Naive thymus-derived CD8-positive, alpha-beta T cell (primary cell): ENCODE measurements at regions not wholly inside any gene's neighbourhood (a gene's known extent, or its start where the extent isn't known, plus 50 kb on each side); places are given as distances from the start of the nearest gene placed in this dataset.
"Not testable (repeated sequence)": the region's sequence is repeated elsewhere in the genome, so short reads cannot be mapped to it uniquely, and the experiment has no call there.

Experiments used
- ATAC-seq, 2 donors: fragments of 150-1000 bp; cut with Tn5 transposase in 1 of 2; sonication (Bioruptor Pico), chemical (Tn5 transposase) in 1 of 2; 1 replicate in 1 of 2; 2 replicates in 1 of 2; pipeline ENCODE4 v1.10.0; 2021; ENCODE audit warnings: mild to moderate bottlenecking in 2 of 2, moderate library complexity in 2 of 2
- POLR2A ChIA-PET: fragments of 350-600 bp; sonication (Branson Sonifier 250); formaldehyde crosslinking; loops from one replicate; lab custom pipeline; 2021; ENCODE audit warnings: antibody characterized with exemption; lab: Charles Lee
- DNase-seq, 10 donors: peaks; one replicate each; pipeline versions ENCODE4 v3.0.0 to v3.0.0-alpha.2; 2020 to 2022
- H3K27ac Mint-ChIP-seq, 10 donors: one replicate each; pipeline ENCODE4 v1.8.0; 2020 to 2022; ENCODE audit warnings: mild to moderate bottlenecking in 10 of 10, mixed read lengths in 10 of 10, moderate library complexity in 4 of 10, inconsistent platforms in 1 of 10
- H3K27me3 Mint-ChIP-seq, 5 donors: one replicate each; pipeline ENCODE4 v1.8.0; 2021 to 2022; ENCODE audit warnings: mixed read lengths in 5 of 5
- H3K36me3 Mint-ChIP-seq, 3 donors: one replicate each; pipeline ENCODE4 v1.8.0; 2020 to 2022; ENCODE audit warnings: mixed read lengths in 3 of 3, mild to moderate bottlenecking in 2 of 3, inconsistent platforms in 1 of 3
- H3K4me1 Mint-ChIP-seq, 4 donors: one replicate each; pipeline ENCODE4 v1.8.0; 2021 to 2022; ENCODE audit warnings: mixed read lengths in 4 of 4
- H3K4me3 Mint-ChIP-seq, 10 donors: one replicate each; pipeline ENCODE4 v1.8.0; 2020 to 2022; ENCODE audit warnings: mild to moderate bottlenecking in 10 of 10, mixed read lengths in 10 of 10, moderate library complexity in 6 of 10, inconsistent platforms in 1 of 10
- H3K9me3 Mint-ChIP-seq, 9 donors: one replicate each; pipeline ENCODE4 v1.8.0; 2020 to 2022; ENCODE audit warnings: mixed read lengths in 9 of 9, mild to moderate bottlenecking in 3 of 9, inconsistent platforms in 1 of 9, moderate library complexity in 1 of 9

GRCh38 chr1:157334041-157334440, 195.8 kb upstream of the ETV3 start:
- no peak for DNase-seq
- H3K4me3 Mint-ChIP-seq = no peak overlapping the region
- H3K27ac Mint-ChIP-seq = peak overlapping the region in 1 of 10 donors; percentile 9
- H3K27me3 Mint-ChIP-seq = peaks cover 8 to 27% (median 20%) of the 10 kb centered on the region in 5 donors
- peaks cover 0 to 31% (median 2%) of the 10 kb centered on the region in 9 donors for H3K9me3 Mint-ChIP-seq
- no peak for ATAC-seq
- no peaks in the 10 kb centered on the region for H3K4me1 Mint-ChIP-seq
- peaks cover 0 to 7% (median 0%) of the 10 kb centered on the region in 3 donors for H3K36me3 Mint-ChIP-seq
- POLR2A ChIA-PET = no interaction called here

GRCh38 chr1:157330177-157330576, 192.0 kb upstream of the ETV3 start:
- not testable (repeated sequence) for DNase-seq, H3K27ac Mint-ChIP-seq

GRCh38 chr1:157328120-157328519, 189.9 kb upstream of the ETV3 start:
- H3K4me3 Mint-ChIP-seq, ATAC-seq, POLR2A ChIA-PET: not testable (repeated sequence)

More at GRCh38 chr1:157330177-157330576, 192.0 kb upstream of the ETV3 start:
- H3K36me3 Mint-ChIP-seq, POLR2A ChIA-PET, H3K4me3 Mint-ChIP-seq, H3K4me1 Mint-ChIP-seq, ATAC-seq: not testable (repeated sequence)
- Mint-ChIP-seq H3K27me3 (peaks cover 6 to 23% (median 16%) of the 10 kb centered on the region in 5 donors), H3K9me3 (peaks cover 0 to 14% (median 0%) of the 10 kb centered on the region in 9 donors)

GRCh38 chr1:157326173-157326859, 188.1 kb upstream of the ETV3 start:
- Mint-ChIP-seq H3K27me3 (peaks cover 7 to 29% (median 13%) of the 10 kb centered on the region in 5 donors), H3K4me1 (no peaks in the 10 kb centered on the region), H3K36me3 (peaks cover 0 to 6% (median 3%) of the 10 kb centered on the region in 3 donors), H3K27ac (no peak overlapping the region), H3K9me3 (peaks cover 0 to 23% (median 8%) of the 10 kb centered on the region in 9 donors), H3K4me3 (no peak overlapping the region)
- ATAC-seq = no peak
- POLR2A ChIA-PET = no interaction called here
- DNase-seq = no peak

More at GRCh38 chr1:157328120-157328519, 189.9 kb upstream of the ETV3 start:
- not testable (repeated sequence) for DNase-seq, H3K4me1 Mint-ChIP-seq, H3K36me3 Mint-ChIP-seq, H3K27ac Mint-ChIP-seq
- H3K27me3 Mint-ChIP-seq = peaks cover 0 to 24% (median 9%) of the 10 kb centered on the region in 5 donors
- H3K9me3 Mint-ChIP-seq = peaks cover 0 to 14% (median 2%) of the 10 kb centered on the region in 9 donors

GRCh38 chr1:157325220-157325619, 187.0 kb upstream of the ETV3 start:
- H3K27me3 Mint-ChIP-seq = peaks cover 7 to 35% (median 19%) of the 10 kb centered on the region in 5 donors
- no peak overlapping the region for H3K4me3 Mint-ChIP-seq
- H3K27ac Mint-ChIP-seq = no peak overlapping the region
- peaks cover 0 to 25% (median 14%) of the 10 kb centered on the region in 9 donors for H3K9me3 Mint-ChIP-seq
- DNase-seq = no peak
- no peaks in the 10 kb centered on the region for H3K4me1 Mint-ChIP-seq
- ATAC-seq = no peak
- H3K36me3 Mint-ChIP-seq = peaks cover 0 to 10% (median 6%) of the 10 kb centered on the region in 3 donors
- POLR2A ChIA-PET = no interaction called here

- POLR2A ChIA-PET, ATAC-seq, DNase-seq, H3K27ac Mint-ChIP-seq, H3K4me1 Mint-ChIP-seq, H3K4me3 Mint-ChIP-seq: not testable (repeated sequence)
- peaks cover 11 to 39% (median 21%) of the 10 kb centered on the region in 5 donors for H3K27me3 Mint-ChIP-seq
- H3K36me3 Mint-ChIP-seq = peaks cover 2 to 38% (median 13%) of the 10 kb centered on the region in 3 donors
- H3K9me3 Mint-ChIP-seq = peaks cover 8 to 52% (median 41%) of the 10 kb centered on the region in 9 donors
These were observed 183.8 kb upstream of the ETV3 start for GRCh38 chr1:157321972-157322371.

- ATAC-seq = no peak
- DNase-seq = no peak
- Mint-ChIP-seq H3K27ac (no peak overlapping the region), H3K4me3 (no peak overlapping the region), H3K36me3 (peaks cover 2 to 51% (median 13%) of the 10 kb centered on the region in 3 donors), H3K27me3 (peaks cover 13 to 38% (median 24%) of the 10 kb centered on the region in 5 donors), H3K9me3 (peaks cover 14 to 73% (median 53%) of the 10 kb centered on the region in 9 donors), H3K4me1 (no peaks in the 10 kb centered on the region)
- POLR2A ChIA-PET = no interaction called here
These were observed 181.4 kb upstream of the ETV3 start for GRCh38 chr1:157319567-157319966.

GRCh38 chr1:157317229-157317628, 179.0 kb upstream of the ETV3 start:
- ATAC-seq, H3K27ac Mint-ChIP-seq, POLR2A ChIA-PET, H3K4me3 Mint-ChIP-seq, DNase-seq, H3K4me1 Mint-ChIP-seq: not testable (repeated sequence)
- peaks cover 2 to 56% (median 13%) of the 10 kb centered on the region in 3 donors for H3K36me3 Mint-ChIP-seq
- peaks cover 14 to 78% (median 56%) of the 10 kb centered on the region in 9 donors for H3K9me3 Mint-ChIP-seq
- H3K27me3 Mint-ChIP-seq = peaks cover 29 to 47% (median 37%) of the 10 kb centered on the region in 5 donors

- Mint-ChIP-seq H3K4me3 (no peak overlapping the region), H3K27me3 (peaks cover 29 to 47% (median 41%) of the 10 kb centered on the region in 5 donors), H3K9me3 (peaks cover 14 to 62% (median 41%) of the 10 kb centered on the region in 9 donors), H3K27ac (no peak overlapping the region), H3K4me1 (no peaks in the 10 kb centered on the region), H3K36me3 (peaks cover 2 to 50% (median 7%) of the 10 kb centered on the region in 3 donors)
- DNase-seq (no peak), ATAC-seq (no peak)
- POLR2A ChIA-PET = no interaction called here
These were observed 177.3 kb upstream of the ETV3 start for GRCh38 chr1:157315544-157315943.

GRCh38 chr1:157314408-157314807, 176.2 kb upstream of the ETV3 start:
- no peak overlapping the region for H3K4me3 Mint-ChIP-seq
- ATAC-seq (no peak), DNase-seq (no peak)
- peaks cover 14 to 51% (median 33%) of the 10 kb centered on the region in 9 donors for H3K9me3 Mint-ChIP-seq
- no peaks in the 10 kb centered on the region for H3K4me1 Mint-ChIP-seq
- peaks cover 35 to 50% (median 46%) of the 10 kb centered on the region in 5 donors for H3K27me3 Mint-ChIP-seq
- POLR2A ChIA-PET = no interaction called here
- peaks cover 2 to 39% (median 7%) of the 10 kb centered on the region in 3 donors for H3K36me3 Mint-ChIP-seq
- H3K27ac Mint-ChIP-seq = no peak overlapping the region

- Mint-ChIP-seq H3K27me3 (peaks cover 34 to 56% (median 55%) of the 10 kb centered on the region in 5 donors), H3K4me1 (no peaks in the 10 kb centered on the region)
These were observed 175.1 kb upstream of the ETV3 start for GRCh38 chr1:157313240-157313807.

GRCh38 chr1:157312082-157312812, 174.1 kb upstream of the ETV3 start:
- POLR2A ChIA-PET = no interaction called here
- peaks cover under 1 to 29% (median 13%) of the 10 kb centered on the region in 9 donors for H3K9me3 Mint-ChIP-seq
- ATAC-seq (no peak), DNase-seq (no peak)
- H3K4me1 Mint-ChIP-seq = no peaks in the 10 kb centered on the region
- H3K27ac Mint-ChIP-seq = no peak overlapping the region
- H3K4me3 Mint-ChIP-seq = no peak overlapping the region
- peaks cover 31 to 60% (median 52%) of the 10 kb centered on the region in 5 donors for H3K27me3 Mint-ChIP-seq
- H3K36me3 Mint-ChIP-seq = peaks cover 0 to 21% (median 2%) of the 10 kb centered on the region in 3 donors

More at GRCh38 chr1:157313240-157313807, 175.1 kb upstream of the ETV3 start:
- POLR2A ChIA-PET = interaction anchor here (0.5 kb wide), 1 partner anchor 548 kb away, joined by 5 read pairs; no protein-coding TSS in a partner anchor
- Mint-ChIP-seq H3K9me3 (peaks cover 11 to 40% (median 24%) of the 10 kb centered on the region in 9 donors), H3K4me3 (no peak overlapping the region), H3K27ac (no peak overlapping the region), H3K36me3 (peaks cover 0 to 30% (median 4%) of the 10 kb centered on the region in 3 donors)
- ATAC-seq = no peak
- DNase-seq = no peak
